HCT116 (cell line): ENCODE measurements at regions not wholly inside any gene's neighbourhood (a gene's known extent, or its start where the extent isn't known, plus 50 kb on each side); places are given as distances from the start of the nearest gene placed in this dataset.

Experiments used
- ATAC-seq: fragments of 200-7000 bp; cut with Tn5 transposase; 2 replicates; pipeline ENCODE4 v1.9.1; 2020; ENCODE audit warnings: mild to moderate bottlenecking, moderate library complexity
- BruUV-seq: library from RNA; stranded (reverse); fragments of 400-500 nt; replicated peaks from 2 replicates; lab custom pipeline; 2021; lab: Mats Ljungman, UMichigan
- CTCF ChIA-PET: fragments of 300-600 bp; sonication (Branson Sonifier 250); formaldehyde crosslinking; loops from one replicate; lab custom pipeline; 2021; ENCODE audit warnings: antibody characterized with exemption; lab: Charles Lee
- POLR2A ChIA-PET: fragments of 300-600, 350-600 bp; sonication (Branson Sonifier 250); formaldehyde crosslinking; loops from one replicate; lab custom pipeline; 2021; ENCODE audit warnings: antibody characterized with exemption; lab: Charles Lee
- RAD21 ChIA-PET, 2 experiments: fragments of 300-600 bp; sonication (Branson Sonifier 250); formaldehyde crosslinking; loops; one replicate each; lab custom pipeline; 2023; ENCODE audit warnings: low total read pairs in 2 of 2; ENCODE audit not compliant: uncharacterized antibody in 2 of 2, unreplicated experiment in 2 of 2, low non-redundant PET in 1 of 2; lab: Charles Lee
- DNase-seq: peaks from one replicate; pipeline ENCODE4 v3.0.0-alpha.2; 2010; ENCODE audit warnings: low read depth, low spot score
- H2AFZ ChIP-seq: fragments of 200-600 bp; shearing (Covaris generic), sonication (generic); 2 replicates; pipeline ENCODE4 v1.6.1; 2017; ENCODE audit warnings: low read depth, mixed run types, mixed read lengths, antibody characterized with exemption, low read length; ENCODE audit not compliant: poor library complexity, severe bottlenecking
- H3K27ac ChIP-seq: 2 replicates; pipeline ENCODE4 v1.5.1; 2012; ENCODE audit warnings: low read depth, low read length
- H3K27me3 ChIP-seq: fragments of 200-600 bp; sonication (generic); 2 replicates; pipeline ENCODE4 v1.6.1; 2016; ENCODE audit warnings: mixed run types, low read length, mixed read lengths; ENCODE audit not compliant: insufficient read depth
- H3K36me3 ChIP-seq, 2 experiments: fragments of 200-500 bp in 1 of 2; fragments of 200-600 bp in 1 of 2; sonication (Bioruptor generic) in 1 of 2; sonication (generic) in 1 of 2; 2 replicates each; pipeline versions ENCODE4 v1.5.1 to v1.6.1; 2014 to 2016; ENCODE audit warnings: low read length in 2 of 2, inconsistent platforms in 1 of 2, mixed read lengths in 1 of 2, mixed run types in 1 of 2; ENCODE audit not compliant: insufficient read depth in 2 of 2, control insufficient read depth in 1 of 2
- H3K4me1 ChIP-seq, 2 experiments: fragments of 200-600 bp in 1 of 2; sonication (generic) in 1 of 2; 2 replicates each; pipeline versions ENCODE4 v1.5.1 to v1.6.1; 2012 to 2017; ENCODE audit warnings: low read length in 2 of 2, inconsistent platforms in 1 of 2, mild to moderate bottlenecking in 1 of 2, mixed read lengths in 1 of 2, mixed run types in 1 of 2, moderate library complexity in 1 of 2; ENCODE audit not compliant: insufficient read depth in 2 of 2, control insufficient read depth in 1 of 2
- H3K4me2 ChIP-seq: fragments of 200-600 bp; sonication (generic); 2 replicates; pipeline ENCODE4 v1.6.1; 2017; ENCODE audit warnings: mixed run types, low read length, mixed read lengths
- H3K4me3 ChIP-seq, 2 experiments: fragments of 200-600 bp in 1 of 2; sonication (generic) in 1 of 2; replicated peaks in 1 of 2; 2 replicates each; pipeline ENCODE4 v1.5.1; 2011 to 2016; ENCODE audit warnings: low read length in 2 of 2, control low read depth in 1 of 2, low read depth in 1 of 2, mild to moderate bottlenecking in 1 of 2, mixed read lengths in 1 of 2, mixed run types in 1 of 2
- H3K79me2 ChIP-seq: fragments of 200-600 bp; sonication (generic); 2 replicates; pipeline ENCODE4 v1.6.1; 2017; ENCODE audit warnings: mild to moderate bottlenecking, mixed run types, low read length, moderate library complexity, mixed read lengths; ENCODE audit not compliant: insufficient read depth
- H3K9ac ChIP-seq: fragments of 200-600 bp; sonication (generic); 2 replicates; pipeline ENCODE4 v1.6.1; 2016; ENCODE audit warnings: low read length, mixed read lengths
- H3K9me2 ChIP-seq: fragments of 200-600 bp; sonication (generic), shearing (Covaris generic); 2 replicates; pipeline ENCODE4 v1.6.1; 2017; ENCODE audit warnings: mixed run types, mild to moderate bottlenecking, moderate library complexity; ENCODE audit not compliant: insufficient read depth
- H3K9me3 ChIP-seq, 2 experiments: fragments of 200-500 bp in 1 of 2; fragments of 200-600 bp in 1 of 2; sonication (Bioruptor generic) in 1 of 2; sonication (generic) in 1 of 2; 2 replicates each; pipeline ENCODE4 v1.6.1; 2014 to 2017; ENCODE audit warnings: low read length in 2 of 2, mixed read lengths in 2 of 2, inconsistent platforms in 1 of 2, low read depth in 1 of 2, mild to moderate bottlenecking in 1 of 2, mixed run types in 1 of 2, moderate library complexity in 1 of 2; ENCODE audit not compliant: control insufficient read depth in 1 of 2, insufficient read depth in 1 of 2
- H4K20me1 ChIP-seq: fragments of 200-600 bp; sonication (generic), shearing (Covaris generic); 2 replicates; pipeline ENCODE4 v1.6.1; 2017; ENCODE audit warnings: mixed run types, mild to moderate bottlenecking, moderate library complexity; ENCODE audit not compliant: insufficient read depth
- CBX3 ChIP-seq: IDR thresholded peaks from 2 replicates; pipeline ENCODE4 v1.6.1; 2012; ENCODE audit warnings: low read depth
- CEBPB ChIP-seq: IDR thresholded peaks from 2 replicates; pipeline ENCODE4 v1.6.1; 2012; ENCODE audit warnings: low read depth
- JUND ChIP-seq: IDR thresholded peaks from 2 replicates; pipeline ENCODE4 v1.6.1; 2012
- SIN3A ChIP-seq: IDR thresholded peaks from 2 replicates; pipeline ENCODE4 v1.6.1; 2012; ENCODE audit warnings: low read depth
- YY1 ChIP-seq: IDR thresholded peaks from 2 replicates; pipeline ENCODE4 v1.6.1; 2011; ENCODE audit warnings: low read length, low read depth, moderate library complexity, mild to moderate bottlenecking; ENCODE audit not compliant: insufficient replicate concordance; ENCODE audit errors: extremely low read depth
- ZFX ChIP-seq: fragments of 450-650 bp; IDR thresholded peaks from 2 replicates; pipeline ENCODE4 v1.6.1; 2017
- intact Hi-C: fragments of 100-400 bp; cut with micrococcal nuclease; formaldehyde crosslinking; loops from 2 replicates; pipeline ENCODE4 v1.10.0; 2022
- TF ChIP-seq, protein P1 (sequence below), 3 experiments: fragments of 200-600 bp in 1 of 3; sonication (generic) in 1 of 3; IDR thresholded peaks in 2 of 3; conservative IDR thresholded peaks in 1 of 3; 2 replicates each; pipeline ENCODE4 v1.5.1; 2012 to 2017; ENCODE audit warnings: low read depth in 2 of 3, low read length in 2 of 3, antibody characterized with exemption in 1 of 3, borderline replicate concordance in 1 of 3, control low read depth in 1 of 3, mild to moderate bottlenecking in 1 of 3, mixed read lengths in 1 of 3, mixed run types in 1 of 3, moderate library complexity in 1 of 3; ENCODE audit not compliant: insufficient read depth in 1 of 3
- TF ChIP-seq, protein P2 (sequence below): IDR thresholded peaks from 2 replicates; pipeline ENCODE4 v1.6.1; 2012; ENCODE audit warnings: low read depth
- TF ChIP-seq, protein P3 (sequence below): IDR thresholded peaks from 2 replicates; pipeline ENCODE4 v1.6.1; 2012

DNA sequence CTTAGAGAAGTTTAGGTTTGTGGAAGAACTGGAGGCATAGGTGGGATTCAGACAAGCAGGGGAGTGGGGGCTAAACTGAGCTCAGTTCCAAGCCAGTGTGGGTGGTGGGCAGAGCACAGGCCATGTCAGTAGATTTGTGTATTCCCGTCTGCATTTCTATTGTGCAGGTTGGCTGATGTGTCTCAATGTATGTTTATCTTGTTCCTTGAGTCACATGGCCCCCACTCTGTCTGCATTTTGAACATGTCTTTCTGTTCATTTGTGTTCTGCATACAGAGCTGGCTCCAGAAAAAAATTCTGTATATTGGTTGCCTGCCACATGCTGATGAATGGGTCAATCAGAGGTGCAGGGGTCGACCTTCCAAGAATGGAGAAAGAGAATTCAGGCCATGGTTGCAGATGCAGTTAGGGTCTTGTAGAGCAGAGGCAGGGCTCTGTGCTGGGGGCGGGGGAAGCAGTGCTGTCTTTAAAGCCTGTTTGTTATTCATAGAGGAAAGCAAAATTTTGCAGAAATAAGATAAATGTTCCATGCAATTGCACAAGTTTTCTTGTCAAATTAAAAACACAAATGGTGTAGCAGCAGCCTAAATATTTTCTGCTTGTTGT, 166.7 kb downstream of the CDH26 start:
- ATAC-seq (no peak), DNase-seq (no peak)
- no peaks in the 10 kb centered on the region for H4K20me1 ChIP-seq
- H3K9ac ChIP-seq: no peak overlapping the region
- ChIA-PET POLR2A (no interaction called here), RAD21 (no interaction called here), CTCF (no interaction called here)
- BruUV-seq: no TSS peak
- no peaks in the 10 kb centered on the region for H3K9me3 ChIP-seq
- H3K4me3 ChIP-seq: no peak overlapping the region
- no peak overlapping the region for H3K4me2 ChIP-seq
- H3K9me2 ChIP-seq: no peaks in the 10 kb centered on the region
- TF ChIP-seq, protein P1, sequence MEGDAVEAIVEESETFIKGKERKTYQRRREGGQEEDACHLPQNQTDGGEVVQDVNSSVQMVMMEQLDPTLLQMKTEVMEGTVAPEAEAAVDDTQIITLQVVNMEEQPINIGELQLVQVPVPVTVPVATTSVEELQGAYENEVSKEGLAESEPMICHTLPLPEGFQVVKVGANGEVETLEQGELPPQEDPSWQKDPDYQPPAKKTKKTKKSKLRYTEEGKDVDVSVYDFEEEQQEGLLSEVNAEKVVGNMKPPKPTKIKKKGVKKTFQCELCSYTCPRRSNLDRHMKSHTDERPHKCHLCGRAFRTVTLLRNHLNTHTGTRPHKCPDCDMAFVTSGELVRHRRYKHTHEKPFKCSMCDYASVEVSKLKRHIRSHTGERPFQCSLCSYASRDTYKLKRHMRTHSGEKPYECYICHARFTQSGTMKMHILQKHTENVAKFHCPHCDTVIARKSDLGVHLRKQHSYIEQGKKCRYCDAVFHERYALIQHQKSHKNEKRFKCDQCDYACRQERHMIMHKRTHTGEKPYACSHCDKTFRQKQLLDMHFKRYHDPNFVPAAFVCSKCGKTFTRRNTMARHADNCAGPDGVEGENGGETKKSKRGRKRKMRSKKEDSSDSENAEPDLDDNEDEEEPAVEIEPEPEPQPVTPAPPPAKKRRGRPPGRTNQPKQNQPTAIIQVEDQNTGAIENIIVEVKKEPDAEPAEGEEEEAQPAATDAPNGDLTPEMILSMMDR (IDR thresholded peaks at IDR 0.05 in 2 of 3, conservative IDR thresholded peaks at IDR 0.05 in 1 of 3; ENCODE audit: borderline replicate concordance in 1 of 3, insufficient read depth in 1 of 3, low read depth in 2 of 3, low read length in 2 of 3): no peak
- TF ChIP-seq CBX3: no peak
- no peak for TF ChIP-seq SIN3A
- no peak for TF ChIP-seq ZFX
- TF ChIP-seq JUND: no peak
- TF ChIP-seq, protein P2, sequence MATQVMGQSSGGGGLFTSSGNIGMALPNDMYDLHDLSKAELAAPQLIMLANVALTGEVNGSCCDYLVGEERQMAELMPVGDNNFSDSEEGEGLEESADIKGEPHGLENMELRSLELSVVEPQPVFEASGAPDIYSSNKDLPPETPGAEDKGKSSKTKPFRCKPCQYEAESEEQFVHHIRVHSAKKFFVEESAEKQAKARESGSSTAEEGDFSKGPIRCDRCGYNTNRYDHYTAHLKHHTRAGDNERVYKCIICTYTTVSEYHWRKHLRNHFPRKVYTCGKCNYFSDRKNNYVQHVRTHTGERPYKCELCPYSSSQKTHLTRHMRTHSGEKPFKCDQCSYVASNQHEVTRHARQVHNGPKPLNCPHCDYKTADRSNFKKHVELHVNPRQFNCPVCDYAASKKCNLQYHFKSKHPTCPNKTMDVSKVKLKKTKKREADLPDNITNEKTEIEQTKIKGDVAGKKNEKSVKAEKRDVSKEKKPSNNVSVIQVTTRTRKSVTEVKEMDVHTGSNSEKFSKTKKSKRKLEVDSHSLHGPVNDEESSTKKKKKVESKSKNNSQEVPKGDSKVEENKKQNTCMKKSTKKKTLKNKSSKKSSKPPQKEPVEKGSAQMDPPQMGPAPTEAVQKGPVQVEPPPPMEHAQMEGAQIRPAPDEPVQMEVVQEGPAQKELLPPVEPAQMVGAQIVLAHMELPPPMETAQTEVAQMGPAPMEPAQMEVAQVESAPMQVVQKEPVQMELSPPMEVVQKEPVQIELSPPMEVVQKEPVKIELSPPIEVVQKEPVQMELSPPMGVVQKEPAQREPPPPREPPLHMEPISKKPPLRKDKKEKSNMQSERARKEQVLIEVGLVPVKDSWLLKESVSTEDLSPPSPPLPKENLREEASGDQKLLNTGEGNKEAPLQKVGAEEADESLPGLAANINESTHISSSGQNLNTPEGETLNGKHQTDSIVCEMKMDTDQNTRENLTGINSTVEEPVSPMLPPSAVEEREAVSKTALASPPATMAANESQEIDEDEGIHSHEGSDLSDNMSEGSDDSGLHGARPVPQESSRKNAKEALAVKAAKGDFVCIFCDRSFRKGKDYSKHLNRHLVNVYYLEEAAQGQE: no peak
- TF ChIP-seq YY1: no peak
- TF ChIP-seq, protein P3, sequence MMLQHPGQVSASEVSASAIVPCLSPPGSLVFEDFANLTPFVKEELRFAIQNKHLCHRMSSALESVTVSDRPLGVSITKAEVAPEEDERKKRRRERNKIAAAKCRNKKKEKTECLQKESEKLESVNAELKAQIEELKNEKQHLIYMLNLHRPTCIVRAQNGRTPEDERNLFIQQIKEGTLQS: no peak
- TF ChIP-seq CEBPB: no peak
- H3K27ac ChIP-seq: no peak overlapping the region
- H3K79me2 ChIP-seq: no peaks in the 10 kb centered on the region
- peaks cover 45% of the 10 kb centered on the region for H3K27me3 ChIP-seq
- no peaks in the 10 kb centered on the region for H3K4me1 ChIP-seq
- intact Hi-C loops: no loop called here
- H3K36me3 ChIP-seq: no peaks in the 10 kb centered on the region
- H2AFZ ChIP-seq: no peak overlapping the region
